GM19023 (cell line): ENCODE measurements at regions not wholly inside any gene's neighbourhood (a gene's known extent, or its start where the extent isn't known, plus 50 kb on each side); places are given as distances from the start of the nearest gene placed in this dataset.
"Not testable (repeated sequence)": the region's sequence is repeated elsewhere in the genome, so short reads cannot be mapped to it uniquely, and the experiment has no call there.

Source experiments
- ATAC-seq: cut with Tn5 transposase; IDR thresholded peaks from one replicate; pipeline ENCODE4 v1.9.1; 2021; ENCODE audit warnings: mild to moderate bottlenecking, moderate library complexity; ENCODE audit not compliant: unreplicated experiment

DNA sequence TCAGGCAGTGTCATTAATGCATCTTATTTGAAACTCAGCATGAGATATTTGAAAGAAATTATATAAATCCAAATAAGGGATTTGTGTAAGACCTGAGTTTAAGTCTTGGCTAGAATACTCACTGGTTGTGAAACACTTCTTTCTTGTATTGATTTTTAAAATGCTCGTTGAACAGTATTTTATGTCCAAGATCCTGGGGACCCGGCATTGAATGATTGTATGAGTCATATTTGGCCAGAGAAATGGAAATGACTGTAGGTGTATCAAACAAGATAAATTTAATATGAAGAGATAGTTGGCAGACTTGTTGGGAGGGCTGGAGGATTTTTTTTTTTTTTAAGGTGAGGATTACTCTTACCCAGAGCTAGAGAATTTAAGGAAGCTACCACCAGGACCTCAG lies 606.1 kb upstream of the CPEB2 start:
- no peak for ATAC-seq

GRCh38 chr4:14399848-14400247 lies 602.4 kb upstream of the CPEB2 start:
- ATAC-seq: no peak

- ATAC-seq: no peak
Measured at GRCh38 chr4:14400307-14400706, 602.0 kb upstream of the CPEB2 start.

DNA sequence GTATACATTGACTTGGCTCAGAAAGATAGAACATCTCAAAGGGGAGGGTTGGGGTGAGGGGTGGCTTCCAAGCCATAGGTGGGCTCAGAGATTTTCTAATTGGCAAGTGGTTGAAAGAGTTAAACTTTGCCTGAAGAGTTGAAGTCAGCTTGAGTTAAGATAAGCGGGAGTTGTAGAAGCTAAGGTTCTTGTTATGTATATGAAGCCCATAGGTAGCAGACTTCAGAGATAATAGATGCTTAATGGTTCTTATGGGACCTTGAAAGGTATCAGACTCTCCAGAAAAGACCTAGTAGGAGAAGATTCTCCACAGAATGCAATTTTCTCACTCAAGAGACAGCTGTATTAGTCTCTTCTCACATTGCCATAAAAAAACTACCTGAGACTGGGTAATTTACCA lies 599.1 kb upstream of the CPEB2 start:
- no peak for ATAC-seq

GRCh38 chr4:14404730-14405129 lies 597.6 kb upstream of the CPEB2 start:
- ATAC-seq: no peak

GRCh38 chr4:14410516-14410915 lies 591.8 kb upstream of the CPEB2 start:
- no peak for ATAC-seq

DNA sequence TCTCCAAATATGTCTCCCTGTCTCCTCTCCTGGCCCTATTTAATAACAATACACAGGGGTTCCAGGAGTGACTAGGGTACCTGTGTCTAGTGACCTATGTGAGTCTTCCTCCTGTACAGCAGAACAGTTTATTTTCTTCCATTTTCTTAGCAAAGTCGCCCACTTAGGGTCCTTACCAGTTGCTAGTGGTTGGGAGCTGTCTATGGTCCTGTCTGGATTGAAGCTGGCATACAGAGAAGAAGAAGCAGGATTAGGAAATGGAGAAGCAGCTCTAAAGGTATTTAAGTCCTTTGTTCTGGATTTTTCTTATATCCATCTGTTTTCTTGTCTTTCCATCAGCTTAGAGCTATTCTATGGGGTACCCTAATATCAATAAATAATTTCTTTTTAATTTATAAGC lies 587.1 kb upstream of the CPEB2 start:
- no peak for ATAC-seq

DNA sequence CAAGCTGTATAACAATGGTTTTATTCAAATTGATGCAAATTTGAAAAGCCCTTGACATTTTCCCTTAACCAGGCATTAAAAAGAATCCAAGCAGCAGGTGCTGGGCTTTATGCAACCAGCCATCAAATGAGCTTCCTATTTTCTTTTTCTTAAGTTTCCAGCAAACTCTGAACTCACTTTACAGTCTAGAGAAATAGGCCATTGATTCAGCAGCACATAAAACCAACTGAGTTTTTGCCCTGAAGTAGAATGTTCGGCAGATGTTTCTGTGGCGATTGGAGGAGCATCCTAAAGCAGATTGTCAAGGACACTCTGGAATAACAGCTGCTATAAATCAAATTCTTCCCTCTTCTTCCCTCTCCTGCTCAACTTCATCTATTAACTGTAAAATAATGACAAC lies 582.8 kb upstream of the CPEB2 start:
- no peak for ATAC-seq

DNA sequence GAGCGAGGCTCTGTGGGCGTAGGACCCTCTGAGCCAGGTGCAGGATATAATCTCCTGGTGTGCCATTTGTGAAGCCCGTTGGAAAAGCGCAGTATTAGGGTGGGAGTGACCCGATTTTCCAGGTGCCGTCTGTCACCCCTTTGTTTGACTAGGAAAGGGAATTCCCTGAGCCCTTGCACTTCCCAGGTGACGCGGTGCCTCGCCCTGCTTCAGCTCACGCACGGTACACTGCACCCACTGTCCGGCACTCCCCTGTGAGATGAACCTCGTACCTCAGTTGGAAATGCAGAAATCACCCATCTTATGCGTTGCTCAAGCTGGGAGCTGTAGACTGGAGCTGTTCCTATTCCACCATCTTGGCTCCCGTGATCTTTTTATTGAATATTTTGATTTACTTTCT lies 576.0 kb upstream of the CPEB2 start:
- not testable (repeated sequence) for ATAC-seq

- ATAC-seq: no peak
Measured at GRCh38 chr4:14428125-14428524, 574.2 kb upstream of the CPEB2 start.

- ATAC-seq: no peak
Measured at GRCh38 chr4:14431155-14432134, 570.8 kb upstream of the CPEB2 start.

- ATAC-seq: no peak
Measured at GRCh38 chr4:14434483-14434882, 567.8 kb upstream of the CPEB2 start.

- no peak for ATAC-seq
Measured at GRCh38 chr4:14434916-14435315, 567.4 kb upstream of the CPEB2 start.

- ATAC-seq: no peak
Measured at GRCh38 chr4:14441561-14441960, 560.7 kb upstream of the CPEB2 start.

GRCh38 chr4:14445882-14446281 lies 556.4 kb upstream of the CPEB2 start:
- no peak for ATAC-seq

DNA sequence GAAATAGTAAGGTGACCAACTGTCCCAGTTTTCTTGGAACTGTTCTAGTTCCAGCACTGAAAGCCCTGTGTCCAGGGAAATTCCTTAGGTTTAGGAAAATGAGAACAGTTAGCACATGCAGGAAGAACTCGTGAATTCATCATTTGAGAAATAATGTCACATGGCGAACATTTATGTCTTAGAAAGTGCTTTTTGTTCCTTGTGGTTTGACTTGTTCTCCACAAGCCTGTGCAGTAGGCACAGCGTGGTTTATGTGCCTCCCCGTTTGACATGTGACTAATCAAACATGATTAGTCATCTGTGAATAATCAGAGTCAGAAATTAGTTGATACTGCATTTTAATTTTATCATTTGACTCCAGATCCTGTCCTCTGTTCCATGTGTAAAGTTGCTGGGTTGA lies 556.0 kb upstream of the CPEB2 start:
- no peak for ATAC-seq

DNA sequence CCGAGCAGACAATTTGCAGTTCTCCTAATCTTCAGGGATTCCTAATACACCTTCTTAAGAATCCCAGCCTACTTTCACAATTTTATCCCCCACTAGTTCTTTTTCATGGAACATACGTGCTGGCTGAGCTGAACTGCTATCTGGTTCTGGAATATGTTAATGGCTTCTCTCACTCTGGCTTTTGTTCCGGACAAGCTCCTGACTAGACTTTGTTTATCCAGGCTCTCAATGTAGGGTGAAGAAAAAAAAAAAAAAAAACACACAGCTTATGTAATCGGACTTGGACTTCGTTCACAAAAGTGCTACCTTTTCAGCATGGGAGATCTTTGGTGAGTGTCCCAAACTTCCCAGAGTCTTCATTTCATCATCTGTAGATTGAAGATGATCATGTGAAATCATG lies 555.4 kb upstream of the CPEB2 start:
- ATAC-seq: no peak

DNA sequence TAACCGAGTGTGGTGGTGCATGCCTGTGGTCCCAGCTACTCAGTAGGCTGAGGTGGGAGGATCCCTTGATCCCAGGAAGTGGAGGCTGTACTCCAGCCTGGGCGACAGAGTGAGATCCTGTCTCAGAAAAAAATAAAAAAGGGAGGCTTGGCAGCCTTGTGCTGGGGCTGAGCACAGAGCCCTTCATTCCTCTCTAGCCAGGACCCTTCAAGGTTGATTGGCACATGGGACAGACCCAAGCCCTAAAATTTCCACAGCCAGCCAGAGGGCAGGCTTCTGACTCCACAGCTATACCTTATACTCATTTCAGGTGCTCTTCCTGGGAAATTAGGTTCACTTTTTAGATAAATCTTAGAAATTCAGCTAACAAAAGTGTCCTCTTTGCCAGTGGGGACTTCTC lies 553.0 kb upstream of the CPEB2 start:
- no peak for ATAC-seq

DNA sequence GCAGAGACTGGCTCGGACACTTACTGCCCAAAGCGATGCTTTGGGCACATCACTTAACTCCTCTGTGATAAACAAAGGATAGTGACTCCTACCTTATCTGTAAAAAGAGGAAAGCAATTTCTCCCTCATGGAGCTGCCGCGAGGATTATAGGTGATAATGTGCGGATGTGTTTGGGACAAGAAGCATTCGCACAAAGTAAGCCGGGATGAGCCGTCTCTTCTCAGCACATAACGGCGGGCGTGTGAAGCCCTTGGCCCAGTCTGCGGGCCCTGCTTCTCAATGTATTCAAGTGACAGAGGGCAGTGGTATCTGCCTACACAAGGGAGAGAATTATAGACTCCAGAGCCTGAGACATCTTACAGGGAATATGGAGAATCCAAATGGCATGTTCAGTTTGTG lies 550.3 kb upstream of the CPEB2 start:
- ATAC-seq: no peak

DNA sequence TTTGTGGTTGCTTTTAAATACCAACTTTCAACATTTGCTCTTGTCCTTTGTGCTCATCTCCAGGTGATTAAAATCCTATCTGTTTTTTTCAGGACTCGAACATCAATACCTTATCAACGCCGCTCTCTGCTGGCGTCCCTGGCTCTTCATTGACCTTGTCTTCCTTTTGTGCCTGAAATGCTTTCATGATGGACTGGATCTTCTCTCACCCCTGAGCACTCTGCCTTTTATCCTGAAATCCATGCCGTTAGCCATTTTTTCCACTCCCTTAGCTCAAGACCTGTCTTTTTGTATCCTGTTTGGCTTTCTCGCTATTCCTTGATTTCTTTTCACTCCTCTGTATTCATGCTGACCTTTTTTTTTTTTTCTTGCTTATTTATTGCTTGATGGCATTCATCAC lies 549.5 kb upstream of the CPEB2 start:
- no peak for ATAC-seq

GRCh38 chr4:14458463-14458862 lies 543.8 kb upstream of the CPEB2 start:
- ATAC-seq: no peak

- ATAC-seq: no peak
Measured at GRCh38 chr4:14465057-14465456, 537.2 kb upstream of the CPEB2 start.

DNA sequence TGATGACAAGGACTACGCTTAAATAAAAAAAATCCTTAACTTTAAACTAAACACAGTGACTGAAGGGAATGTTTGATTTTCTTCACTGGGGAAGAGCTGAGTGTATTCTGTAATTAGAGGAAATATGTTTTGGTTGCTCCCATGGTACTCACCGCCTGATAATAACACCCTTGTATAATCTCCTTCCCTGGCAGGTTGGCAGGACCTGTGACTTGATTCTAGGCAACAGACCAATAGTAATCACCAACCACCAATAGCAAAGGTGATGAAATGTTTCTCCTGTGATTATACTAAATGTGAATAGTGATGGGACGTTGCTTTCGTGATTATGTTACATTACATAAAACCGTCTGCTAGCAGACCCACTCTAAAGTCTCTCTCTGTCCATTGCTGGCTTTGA lies 536.8 kb upstream of the CPEB2 start:
- ATAC-seq: no peak
